Liver (tissue), 3 donors: ENCODE measurements at regions not wholly inside any gene's neighbourhood (a gene's known extent, or its start where the extent isn't known, plus 50 kb on each side); places are given as distances from the start of the nearest gene placed in this dataset.

Experiments
- CTCF ChIP-seq: fragments of 150-350 bp; IDR thresholded peaks from 2 replicates; pipeline ENCODE4 v1.5.1; 2017; ENCODE audit warnings: improper control_type of control experiment, low read depth, low read length; ENCODE audit not compliant: missing input control
- EGR1 ChIP-seq, 2 donors: IDR thresholded peaks; 2 replicates each; pipeline ENCODE4 v1.6.1; 2016 to 2018; ENCODE audit warnings: antibody characterized with exemption in 2 of 2, low read depth in 2 of 2
- TAF1 ChIP-seq: conservative IDR thresholded peaks from 2 replicates; pipeline ENCODE4 v1.6.1; 2016; ENCODE audit warnings: antibody characterized with exemption, mild to moderate bottlenecking
- donor health status: healthy.
- donor health status: healthy.

GRCh38 chr6:44053106-44053756, 74.0 kb downstream of the MRPL14 start:
- TF ChIP-seq CTCF = no peak
- no peak for TF ChIP-seq TAF1
- no peak for TF ChIP-seq EGR1 (IDR thresholded peaks at IDR 0.05; ENCODE audit: low read depth in 2 of 2)
